NB4 (cell line): ENCODE measurements at regions not wholly inside any gene's neighbourhood (a gene's known extent, or its start where the extent isn't known, plus 50 kb on each side); places are given as distances from the start of the nearest gene placed in this dataset.

ENCODE experiments used
- MYC ChIP-seq: IDR thresholded peaks from 2 replicates; pipeline ENCODE4 v1.6.1; 2011; ENCODE audit warnings: low read depth, low read length
- POLR2A ChIP-seq: IDR thresholded peaks from 2 replicates; pipeline ENCODE4 v1.6.1; 2011; ENCODE audit warnings: mild to moderate bottlenecking; ENCODE audit not compliant: insufficient read length; ENCODE audit errors: extremely low read depth
- TF ChIP-seq, protein P1 (sequence below): IDR thresholded peaks from 2 replicates; pipeline ENCODE4 v1.6.1; 2011; ENCODE audit warnings: low read depth, low read length
- TF ChIP-seq, protein P2 (sequence below): IDR thresholded peaks from one replicate; pipeline ENCODE4 v1.5.1; 2012; ENCODE audit warnings: low read depth, low read length

- TF ChIP-seq, protein P1, sequence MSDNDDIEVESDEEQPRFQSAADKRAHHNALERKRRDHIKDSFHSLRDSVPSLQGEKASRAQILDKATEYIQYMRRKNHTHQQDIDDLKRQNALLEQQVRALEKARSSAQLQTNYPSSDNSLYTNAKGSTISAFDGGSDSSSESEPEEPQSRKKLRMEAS = no peak
- TF ChIP-seq, protein P2, sequence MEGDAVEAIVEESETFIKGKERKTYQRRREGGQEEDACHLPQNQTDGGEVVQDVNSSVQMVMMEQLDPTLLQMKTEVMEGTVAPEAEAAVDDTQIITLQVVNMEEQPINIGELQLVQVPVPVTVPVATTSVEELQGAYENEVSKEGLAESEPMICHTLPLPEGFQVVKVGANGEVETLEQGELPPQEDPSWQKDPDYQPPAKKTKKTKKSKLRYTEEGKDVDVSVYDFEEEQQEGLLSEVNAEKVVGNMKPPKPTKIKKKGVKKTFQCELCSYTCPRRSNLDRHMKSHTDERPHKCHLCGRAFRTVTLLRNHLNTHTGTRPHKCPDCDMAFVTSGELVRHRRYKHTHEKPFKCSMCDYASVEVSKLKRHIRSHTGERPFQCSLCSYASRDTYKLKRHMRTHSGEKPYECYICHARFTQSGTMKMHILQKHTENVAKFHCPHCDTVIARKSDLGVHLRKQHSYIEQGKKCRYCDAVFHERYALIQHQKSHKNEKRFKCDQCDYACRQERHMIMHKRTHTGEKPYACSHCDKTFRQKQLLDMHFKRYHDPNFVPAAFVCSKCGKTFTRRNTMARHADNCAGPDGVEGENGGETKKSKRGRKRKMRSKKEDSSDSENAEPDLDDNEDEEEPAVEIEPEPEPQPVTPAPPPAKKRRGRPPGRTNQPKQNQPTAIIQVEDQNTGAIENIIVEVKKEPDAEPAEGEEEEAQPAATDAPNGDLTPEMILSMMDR = no peak
- TF ChIP-seq POLR2A (no peak), MYC (no peak)
Measured at GRCh38 chr9:3007326-3007725, 163.4 kb upstream of the PUM3 start.
